ENCODE measurements at regions not wholly inside any gene's neighbourhood (a gene's known extent, or its start where the extent isn't known, plus 50 kb on each side); places are given as distances from the start of the nearest gene placed in this dataset.

GRCh38 chr3:194738254-194739093 is 52.8 kb downstream of the FAM43A start:
- DNase-seq (ENCODE audit: low read depth) = no peak

GRCh38 chr3:194739498-194740284 is 54.0 kb downstream of the FAM43A start:
- no peak for DNase-seq (ENCODE audit: low read depth)

- no peak for DNase-seq (ENCODE audit: low read depth)
Observed at GRCh38 chr3:194740859-194741491, 55.3 kb downstream of the FAM43A start.

- DNase-seq (ENCODE audit: low read depth) = no peak
Observed at GRCh38 chr3:194741916-194742315, 56.2 kb downstream of the FAM43A start.

- DNase-seq (ENCODE audit: low read depth) = no peak
Observed at GRCh38 chr3:194744826-194745225, 59.1 kb downstream of the FAM43A start.

GRCh38 chr3:194745422-194746184 is 59.9 kb downstream of the FAM43A start:
- DNase-seq (ENCODE audit: low read depth) = no peak

- no peak for DNase-seq (ENCODE audit: low read depth)
Observed at GRCh38 chr3:194748225-194748624, 62.5 kb downstream of the FAM43A start.

- no peak for DNase-seq (ENCODE audit: low read depth)
Observed at GRCh38 chr3:194749631-194750490, 64.2 kb downstream of the FAM43A start.

GRCh38 chr3:194750491-194750828 is 64.8 kb downstream of the FAM43A start:
- DNase-seq (ENCODE audit: low read depth) = no peak

GRCh38 chr3:194755671-194756459 is 70.2 kb downstream of the FAM43A start:
- DNase-seq (ENCODE audit: low read depth) = no peak

- no peak for DNase-seq (ENCODE audit: low read depth)
Observed at GRCh38 chr3:194756460-194756779, 70.7 kb downstream of the FAM43A start.

GRCh38 chr3:194756791-194757325 is 71.2 kb downstream of the FAM43A start:
- DNase-seq (ENCODE audit: low read depth) = no peak

GRCh38 chr3:194757647-194758061 is 72.0 kb downstream of the FAM43A start:
- no peak for DNase-seq (ENCODE audit: low read depth)

GRCh38 chr3:194758716-194759115 is 73.0 kb downstream of the FAM43A start:
- DNase-seq (ENCODE audit: low read depth) = no peak

GRCh38 chr3:194760494-194761137 is 74.9 kb downstream of the FAM43A start:
- DNase-seq (ENCODE audit: low read depth) = no peak

GRCh38 chr3:194761384-194761783 is 75.7 kb downstream of the FAM43A start:
- DNase-seq (ENCODE audit: low read depth) = no peak

- DNase-seq (ENCODE audit: low read depth) = no peak
Observed at GRCh38 chr3:194766845-194767244, 81.2 kb downstream of the FAM43A start.

GRCh38 chr3:194767446-194768207 is 81.9 kb downstream of the FAM43A start:
- no peak for DNase-seq (ENCODE audit: low read depth)

- DNase-seq (ENCODE audit: low read depth) = no peak
Observed at GRCh38 chr3:194768586-194768985, 82.9 kb downstream of the FAM43A start.
